ENCODE measurements at regions not wholly inside any gene's neighbourhood (a gene's known extent, or its start where the extent isn't known, plus 50 kb on each side); places are given as distances from the start of the nearest gene placed in this dataset.

GRCh38 chr5:67997892-67998457 lies 217.6 kb upstream of the PIK3R1 start:
- no peaks in the 10 kb centered on the region for H3K79me2 ChIP-seq (ENCODE audit: insufficient read depth, low read length)
- ATAC-seq (no peak), DNase-seq (ENCODE audit: low read depth, low spot score) (no peak)
- peaks cover 4 to 27% of the 10 kb centered on the region in 2 experiments; a peak in 3 of 4 replicates for H3K4me1 ChIP-seq (ENCODE audit: control insufficient read depth in 1 of 2, insufficient read depth in 2 of 2, low read length in 2 of 2)
- H3K4me2 ChIP-seq (ENCODE audit: low read length) = no peak overlapping the region
- intact Hi-C loops (cut with micrococcal nuclease) = no loop called here
- BruUV-seq (replicated peaks) = no TSS peak
- no peak overlapping the region for H2AFZ ChIP-seq (ENCODE audit: low read depth, low read length, poor library complexity, severe bottlenecking)
- ChIA-PET RAD21 (ENCODE audit: low non-redundant PET in 1 of 2, low total read pairs in 2 of 2, uncharacterized antibody in 2 of 2, unreplicated experiment in 2 of 2) (no interaction called here), CTCF (interaction anchor here (0.6 kb wide), 1 partner anchor 217 kb away, joined by 3 read pairs; no protein-coding TSS in a partner anchor), POLR2A (interaction anchor here (0.7 kb wide), 2 partner anchors 10 to 34 kb away, joined by 3 to 6 read pairs; no protein-coding TSS in a partner anchor)
- TF ChIP-seq ZBTB33 (IDR thresholded peaks at IDR 0.05; ENCODE audit: extremely low read depth, insufficient replicate concordance, low read length) (no peak), YY1 (IDR thresholded peaks at IDR 0.05; ENCODE audit: extremely low read depth, insufficient replicate concordance, low read depth, low read length) (no peak), SIN3A (IDR thresholded peaks at IDR 0.05; ENCODE audit: low read depth) (no peak), FOSL1 (IDR thresholded peaks at IDR 0.05; ENCODE audit: low read depth) (no peak), EGR1 (IDR thresholded peaks at IDR 0.05; ENCODE audit: low read depth) (no peak), ELF1 (IDR thresholded peaks at IDR 0.05; ENCODE audit: borderline replicate concordance, low read depth) (no peak), CTCF (IDR thresholded peaks at IDR 0.05 in 2 of 3, conservative IDR thresholded peaks at IDR 0.05 in 1 of 3; ENCODE audit: borderline replicate concordance in 1 of 3, insufficient read depth in 1 of 3, low read depth in 2 of 3, low read length in 2 of 3) (no peak), POLR2A (IDR thresholded peaks at IDR 0.05; ENCODE audit: borderline replicate concordance, extremely low read depth, insufficient read depth, insufficient read length) (no peak), SRF (IDR thresholded peaks at IDR 0.05; ENCODE audit: low read depth) (no peak), MAX (IDR thresholded peaks at IDR 0.05) (no peak), JUND (IDR thresholded peaks at IDR 0.05) (no peak), REST (IDR thresholded peaks at IDR 0.05; ENCODE audit: low read depth) (no peak), TCF7L2 (IDR thresholded peaks at IDR 0.05; ENCODE audit: borderline replicate concordance, extremely low read depth, insufficient read depth, insufficient read length) (no peak)
- no peaks in the 10 kb centered on the region for H3K36me3 ChIP-seq (ENCODE audit: control insufficient read depth in 1 of 2, insufficient read depth in 2 of 2, low read length in 2 of 2)
- no peaks in the 10 kb centered on the region for H3K27me3 ChIP-seq (ENCODE audit: insufficient read depth, low read length)
- no peak overlapping the region for H3K27ac ChIP-seq (ENCODE audit: low read depth, low read length)
- no peak overlapping the region for H3K9ac ChIP-seq (ENCODE audit: low read length)
- no peaks in the 10 kb centered on the region for H3K9me3 ChIP-seq (ENCODE audit: control insufficient read depth in 1 of 2, insufficient read depth in 1 of 2, low read depth in 1 of 2, low read length in 2 of 2)
- H3K9me2 ChIP-seq (ENCODE audit: insufficient read depth) = no peaks in the 10 kb centered on the region
- no peaks in the 10 kb centered on the region for H4K20me1 ChIP-seq (ENCODE audit: insufficient read depth)
- H3K4me3 ChIP-seq (replicated peaks in 1 of 2; ENCODE audit: low read depth in 1 of 2, low read length in 2 of 2) = no peak overlapping the region
